GM23338 (cell line): ENCODE measurements at regions not wholly inside any gene's neighbourhood (a gene's known extent, or its start where the extent isn't known, plus 50 kb on each side); places are given as distances from the start of the nearest gene placed in this dataset.

Experiments used
- ATAC-seq: fragments of 200-7000 bp; cut with Tn5 transposase; 3 replicates; pipeline ENCODE4 v1.9.1; 2020
- DNase-seq: peaks from one replicate; pipeline ENCODE4 v3.0.0-alpha.2; 2015; ENCODE audit warnings: low spot score
- H2AFZ ChIP-seq: fragments of 200-600 bp; sonication (generic); 2 replicates; pipeline ENCODE4 v1.8.0; 2016; ENCODE audit warnings: antibody characterized with exemption, mild to moderate bottlenecking, moderate library complexity
- H3F3A ChIP-seq: fragments of 200-600 bp; sonication (generic); replicated peaks from 2 replicates; pipeline ENCODE4 v1.8.0; 2017; ENCODE audit warnings: antibody characterized with exemption, mixed run types, low read depth
- H3K27ac ChIP-seq: fragments of 200-600 bp; sonication (generic); 2 replicates; pipeline ENCODE4 v1.6.1; 2016; ENCODE audit warnings: low read depth
- H3K27me3 ChIP-seq: fragments of 200-600 bp; sonication (generic); 2 replicates; pipeline ENCODE4 v1.8.0; 2016; ENCODE audit warnings: mild to moderate bottlenecking, mixed run types, moderate library complexity; ENCODE audit not compliant: insufficient read depth
- H3K36me3 ChIP-seq: fragments of 200-600 bp; sonication (generic); 2 replicates; pipeline ENCODE4 v1.8.0; 2016; ENCODE audit warnings: mild to moderate bottlenecking; ENCODE audit not compliant: insufficient read depth
- H3K4me1 ChIP-seq: fragments of 200-600 bp; sonication (generic); 2 replicates; pipeline ENCODE4 v1.8.0; 2016; ENCODE audit warnings: mild to moderate bottlenecking, moderate library complexity; ENCODE audit not compliant: insufficient read depth
- H3K4me2 ChIP-seq: fragments of 200-600 bp; sonication (generic); 2 replicates; pipeline ENCODE4 v1.7.1; 2017; ENCODE audit warnings: mixed run types
- H3K4me3 ChIP-seq: fragments of 200-600 bp; sonication (generic); 2 replicates; pipeline ENCODE4 v1.6.1; 2016; ENCODE audit warnings: mixed run types
- H3K79me2 ChIP-seq: fragments of 200-600 bp; sonication (generic); replicated peaks from 2 replicates; pipeline ENCODE4 v1.8.0; 2017; ENCODE audit warnings: mild to moderate bottlenecking; ENCODE audit not compliant: insufficient read depth
- H3K9me2 ChIP-seq: fragments of 200-600 bp; sonication (generic); 2 replicates; pipeline ENCODE4 v1.8.0; 2017; ENCODE audit not compliant: insufficient read depth
- H4K20me1 ChIP-seq: fragments of 200-600 bp; sonication (generic); replicated peaks from 2 replicates; pipeline ENCODE4 v1.8.0; 2017; ENCODE audit warnings: mild to moderate bottlenecking; ENCODE audit not compliant: insufficient read depth
- H3K27ac Mint-ChIP-seq: 2 replicates; pipeline ENCODE4 v1.8.0; 2020; ENCODE audit warnings: inconsistent platforms, mild to moderate bottlenecking, moderate library complexity, mixed read lengths
- H3K27me3 Mint-ChIP-seq: 3 replicates; pipeline ENCODE4 v1.8.0; 2022; ENCODE audit warnings: low read depth, mild to moderate bottlenecking, moderate library complexity, mixed read lengths, inconsistent platforms; ENCODE audit not compliant: insufficient read depth, poor library complexity
- H3K36me3 Mint-ChIP-seq: 3 replicates; pipeline ENCODE4 v1.8.0; 2021; ENCODE audit warnings: low read depth, mild to moderate bottlenecking, inconsistent platforms, moderate library complexity, mixed read lengths
- H3K4me1 Mint-ChIP-seq: 3 replicates; pipeline ENCODE4 v1.8.0; 2020; ENCODE audit warnings: mild to moderate bottlenecking, inconsistent platforms, mixed read lengths
- H3K4me3 Mint-ChIP-seq: 3 replicates; pipeline ENCODE4 v1.8.0; 2021; ENCODE audit warnings: moderate library complexity, mild to moderate bottlenecking, inconsistent platforms, mixed read lengths
- H3K9me3 Mint-ChIP-seq: 3 replicates; pipeline ENCODE4 v1.8.0; 2020; ENCODE audit warnings: moderate library complexity, mild to moderate bottlenecking, inconsistent platforms, mixed read lengths
- CREB1 ChIP-seq: fragments of 250-450 bp; sonication (Bioruptor Pico); IDR thresholded peaks from 2 replicates; pipeline ENCODE4 v1.5.0; 2020; ENCODE audit warnings: low read depth, mild to moderate bottlenecking, moderate library complexity
- EZH2phosphoT487 ChIP-seq: fragments of 200-600 bp; sonication (generic); IDR thresholded peaks from one replicate; pipeline ENCODE4 v1.8.1; 2018; ENCODE audit warnings: antibody characterized with exemption; ENCODE audit not compliant: unreplicated experiment
- JUNB ChIP-seq: IDR thresholded peaks from one replicate; pipeline ENCODE4 v1.6.1; 2016; ENCODE audit warnings: antibody characterized with exemption; ENCODE audit not compliant: unreplicated experiment
- NANOG ChIP-seq: IDR thresholded peaks from 2 replicates; pipeline ENCODE4 v1.6.1; 2016; ENCODE audit warnings: antibody characterized with exemption, borderline replicate concordance
- POLR2AphosphoS5 ChIP-seq: IDR thresholded peaks from 2 replicates; pipeline ENCODE4 v1.6.1; 2016; ENCODE audit warnings: antibody characterized with exemption, low read depth
- STAT1 ChIP-seq: IDR thresholded peaks from one replicate; pipeline ENCODE4 v1.6.1; 2016; ENCODE audit warnings: antibody characterized with exemption; ENCODE audit not compliant: unreplicated experiment
- ZNF114 ChIP-seq: fragments of 250-450 bp; sonication (Bioruptor Pico); IDR thresholded peaks from 2 replicates; pipeline ENCODE4 v1.5.0; 2020; ENCODE audit warnings: mild to moderate bottlenecking, moderate library complexity
- TF ChIP-seq, protein P1 (sequence below): fragments of 250-450 bp; sonication (Bioruptor Pico); IDR thresholded peaks from 2 replicates; pipeline ENCODE4 v1.5.0; 2020; ENCODE audit warnings: mild to moderate bottlenecking, moderate library complexity

- H3K36me3 Mint-ChIP-seq: no peaks in the 10 kb centered on the region
- no peak overlapping the region; the same call in 1 of the 2 replicates for H3K4me2 ChIP-seq
- peaks cover 8% of the 10 kb centered on the region; the same call in 2 of the 3 replicates for H3K4me1 Mint-ChIP-seq
- peaks cover 2% of the 10 kb centered on the region for H3K27me3 Mint-ChIP-seq
- H3K9me2 ChIP-seq: peaks cover 9% of the 10 kb centered on the region
- H3K4me3 ChIP-seq: no peak overlapping the region
- no peaks in the 10 kb centered on the region for H3K27me3 ChIP-seq
- H2AFZ ChIP-seq: no peak overlapping the region; the same call in 1 of the 2 replicates
- no peak overlapping the region for H3K27ac ChIP-seq
- no peak overlapping the region for H3K4me3 Mint-ChIP-seq
- peaks cover 6% of the 10 kb centered on the region; the same call in 1 of the 2 replicates for H3K4me1 ChIP-seq
- TF ChIP-seq EZH2phosphoT487: no peak
- TF ChIP-seq, protein P1, sequence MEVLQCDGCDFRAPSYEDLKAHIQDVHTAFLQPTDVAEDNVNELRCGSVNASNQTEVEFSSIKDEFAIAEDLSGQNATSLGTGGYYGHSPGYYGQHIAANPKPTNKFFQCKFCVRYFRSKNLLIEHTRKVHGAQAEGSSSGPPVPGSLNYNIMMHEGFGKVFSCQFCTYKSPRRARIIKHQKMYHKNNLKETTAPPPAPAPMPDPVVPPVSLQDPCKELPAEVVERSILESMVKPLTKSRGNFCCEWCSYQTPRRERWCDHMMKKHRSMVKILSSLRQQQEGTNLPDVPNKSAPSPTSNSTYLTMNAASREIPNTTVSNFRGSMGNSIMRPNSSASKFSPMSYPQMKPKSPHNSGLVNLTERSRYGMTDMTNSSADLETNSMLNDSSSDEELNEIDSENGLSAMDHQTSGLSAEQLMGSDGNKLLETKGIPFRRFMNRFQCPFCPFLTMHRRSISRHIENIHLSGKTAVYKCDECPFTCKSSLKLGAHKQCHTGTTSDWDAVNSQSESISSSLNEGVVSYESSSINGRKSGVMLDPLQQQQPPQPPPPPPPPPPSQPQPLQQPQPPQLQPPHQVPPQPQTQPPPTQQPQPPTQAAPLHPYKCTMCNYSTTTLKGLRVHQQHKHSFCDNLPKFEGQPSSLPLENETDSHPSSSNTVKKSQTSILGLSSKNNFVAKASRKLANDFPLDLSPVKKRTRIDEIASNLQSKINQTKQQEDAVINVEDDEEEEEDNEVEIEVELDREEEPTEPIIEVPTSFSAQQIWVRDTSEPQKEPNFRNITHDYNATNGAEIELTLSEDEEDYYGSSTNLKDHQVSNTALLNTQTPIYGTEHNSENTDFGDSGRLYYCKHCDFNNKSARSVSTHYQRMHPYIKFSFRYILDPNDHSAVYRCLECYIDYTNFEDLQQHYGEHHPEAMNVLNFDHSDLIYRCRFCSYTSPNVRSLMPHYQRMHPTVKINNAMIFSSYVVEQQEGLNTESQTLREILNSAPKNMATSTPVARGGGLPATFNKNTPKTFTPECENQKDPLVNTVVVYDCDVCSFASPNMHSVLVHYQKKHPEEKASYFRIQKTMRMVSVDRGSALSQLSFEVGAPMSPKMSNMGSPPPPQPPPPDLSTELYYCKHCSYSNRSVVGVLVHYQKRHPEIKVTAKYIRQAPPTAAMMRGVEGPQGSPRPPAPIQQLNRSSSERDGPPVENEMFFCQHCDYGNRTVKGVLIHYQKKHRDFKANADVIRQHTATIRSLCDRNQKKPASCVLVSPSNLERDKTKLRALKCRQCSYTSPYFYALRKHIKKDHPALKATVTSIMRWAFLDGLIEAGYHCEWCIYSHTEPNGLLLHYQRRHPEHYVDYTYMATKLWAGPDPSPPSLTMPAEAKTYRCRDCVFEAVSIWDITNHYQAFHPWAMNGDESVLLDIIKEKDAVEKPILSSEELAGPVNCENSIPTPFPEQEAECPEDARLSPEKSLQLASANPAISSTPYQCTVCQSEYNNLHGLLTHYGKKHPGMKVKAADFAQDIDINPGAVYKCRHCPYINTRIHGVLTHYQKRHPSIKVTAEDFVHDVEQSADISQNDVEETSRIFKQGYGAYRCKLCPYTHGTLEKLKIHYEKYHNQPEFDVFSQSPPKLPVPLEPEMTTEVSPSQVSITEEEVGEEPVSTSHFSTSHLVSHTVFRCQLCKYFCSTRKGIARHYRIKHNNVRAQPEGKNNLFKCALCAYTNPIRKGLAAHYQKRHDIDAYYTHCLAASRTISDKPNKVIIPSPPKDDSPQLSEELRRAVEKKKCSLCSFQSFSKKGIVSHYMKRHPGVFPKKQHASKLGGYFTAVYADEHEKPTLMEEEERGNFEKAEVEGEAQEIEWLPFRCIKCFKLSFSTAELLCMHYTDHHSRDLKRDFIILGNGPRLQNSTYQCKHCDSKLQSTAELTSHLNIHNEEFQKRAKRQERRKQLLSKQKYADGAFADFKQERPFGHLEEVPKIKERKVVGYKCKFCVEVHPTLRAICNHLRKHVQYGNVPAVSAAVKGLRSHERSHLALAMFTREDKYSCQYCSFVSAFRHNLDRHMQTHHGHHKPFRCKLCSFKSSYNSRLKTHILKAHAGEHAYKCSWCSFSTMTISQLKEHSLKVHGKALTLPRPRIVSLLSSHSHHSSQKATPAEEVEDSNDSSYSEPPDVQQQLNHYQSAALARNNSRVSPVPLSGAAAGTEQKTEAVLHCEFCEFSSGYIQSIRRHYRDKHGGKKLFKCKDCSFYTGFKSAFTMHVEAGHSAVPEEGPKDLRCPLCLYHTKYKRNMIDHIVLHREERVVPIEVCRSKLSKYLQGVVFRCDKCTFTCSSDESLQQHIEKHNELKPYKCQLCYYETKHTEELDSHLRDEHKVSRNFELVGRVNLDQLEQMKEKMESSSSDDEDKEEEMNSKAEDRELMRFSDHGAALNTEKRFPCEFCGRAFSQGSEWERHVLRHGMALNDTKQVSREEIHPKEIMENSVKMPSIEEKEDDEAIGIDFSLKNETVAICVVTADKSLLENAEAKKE (CRISPR knock-in tag): 0 out of 2 replicates have a peak, but pooled peaks have one; percentile 33
- H3K9me3 Mint-ChIP-seq: no peaks in the 10 kb centered on the region
- no peak for ATAC-seq
- no peaks in the 10 kb centered on the region for H3K79me2 ChIP-seq
- peak; percentile 8 for DNase-seq
- H3K27ac Mint-ChIP-seq: no peak overlapping the region
- no peaks in the 10 kb centered on the region for H3F3A ChIP-seq
- H4K20me1 ChIP-seq: no peaks in the 10 kb centered on the region
- H3K36me3 ChIP-seq: no peaks in the 10 kb centered on the region
These were observed 153.9 kb upstream of the MEF2C start for GRCh38 chr5:89036704-89037489.

GRCh38 chr5:89036166-89036565 is 153.2 kb upstream of the MEF2C start:
- no peak overlapping the region; the same call in 1 of the 2 replicates for H2AFZ ChIP-seq
- no peak overlapping the region for H3K27ac ChIP-seq
- H4K20me1 ChIP-seq: no peaks in the 10 kb centered on the region
- no peak for ATAC-seq
- Mint-ChIP-seq H3K4me1 (peaks cover 10% of the 10 kb centered on the region; the same call in 2 of the 3 replicates), H3K36me3 (no peaks in the 10 kb centered on the region), H3K27me3 (peaks cover 2% of the 10 kb centered on the region), H3K27ac (0 out of 2 replicates have a peak overlapping the region, but pooled peaks have one; percentile 39), H3K4me3 (no peak overlapping the region), H3K9me3 (no peaks in the 10 kb centered on the region)
- H3F3A ChIP-seq: no peaks in the 10 kb centered on the region
- H3K4me2 ChIP-seq: no peak overlapping the region
- H3K36me3 ChIP-seq: no peaks in the 10 kb centered on the region
- no peak overlapping the region for H3K4me3 ChIP-seq
- H3K4me1 ChIP-seq: peaks cover 7% of the 10 kb centered on the region; the same call in 1 of the 2 replicates
- DNase-seq: no peak
- no peaks in the 10 kb centered on the region for H3K27me3 ChIP-seq
- H3K79me2 ChIP-seq: no peaks in the 10 kb centered on the region
- peaks cover 9% of the 10 kb centered on the region for H3K9me2 ChIP-seq
- TF ChIP-seq ZNF114 (CRISPR knock-in tag) (no peak), NANOG (no peak), STAT1 (no peak), CREB1 (no peak), POLR2AphosphoS5 (no peak), JUNB (no peak)
